IMR-90 (cell line): ENCODE measurements at regions not wholly inside any gene's neighbourhood (a gene's known extent, or its start where the extent isn't known, plus 50 kb on each side); places are given as distances from the start of the nearest gene placed in this dataset.
A peak's percentile ranks its signal among the peaks of the same experiment; 100 is the strongest.

Experiments used
- ATAC-seq: fragments of 200-7000 bp; cut with Tn5 transposase; 2 replicates; pipeline ENCODE4 v1.9.1; 2020; ENCODE audit warnings: low read depth, mild to moderate bottlenecking, moderate library complexity
- BruUV-seq: library from RNA; stranded (reverse); fragments of 400-500 nt; replicated peaks from 2 replicates; lab custom pipeline; 2021; lab: Mats Ljungman, UMichigan
- CTCF ChIA-PET: fragments of 300-600 bp; formaldehyde crosslinking; extraction: SDS; loops from one replicate; lab custom pipeline; 2021; ENCODE audit warnings: antibody characterized with exemption; lab: Yijun Ruan, JAX
- POLR2A ChIA-PET: fragments of 300-600 bp; sonication (Branson Sonifier 250); formaldehyde crosslinking; loops from one replicate; lab custom pipeline; 2022; ENCODE audit warnings: antibody characterized with exemption; ENCODE audit not compliant: unreplicated experiment; lab: Charles Lee
- DNase-seq: peaks from one replicate; pipeline ENCODE4 v3.0.0; 2013
- H2AFZ ChIP-seq: replicated peaks from 2 replicates; pipeline ENCODE3; 2013; ENCODE audit warnings: low read length, mild to moderate bottlenecking; ENCODE audit not compliant: poor library complexity
- H2AK5ac ChIP-seq: 2 replicates; pipeline ENCODE4 v1.6.1; 2013; ENCODE audit warnings: low read depth, low read length, inconsistent platforms
- H2AK9ac ChIP-seq: replicated peaks from 2 replicates; pipeline ENCODE3; 2013; ENCODE audit warnings: mild to moderate bottlenecking, low read depth, low read length, moderate library complexity; ENCODE audit not compliant: poor library complexity
- H2BK120ac ChIP-seq: 2 replicates; pipeline ENCODE4 v1.6.1; 2013; ENCODE audit warnings: low read depth, low read length, inconsistent platforms
- H2BK15ac ChIP-seq: 3 replicates; pipeline ENCODE4 v1.6.1; 2013; ENCODE audit warnings: low read depth, low read length, inconsistent platforms
- H2BK20ac ChIP-seq: 2 replicates; pipeline ENCODE4 v1.6.1; 2013; ENCODE audit warnings: low read depth, mild to moderate bottlenecking, inconsistent platforms, low read length, moderate library complexity
- H2BK5ac ChIP-seq: 2 replicates; pipeline ENCODE4 v1.6.1; 2013; ENCODE audit warnings: mild to moderate bottlenecking, low read depth, low read length, inconsistent platforms; ENCODE audit not compliant: poor library complexity, severe bottlenecking
- H3K14ac ChIP-seq: replicated peaks from 2 replicates; pipeline ENCODE4 v1.6.1; 2013; ENCODE audit warnings: low read depth, low read length, inconsistent platforms
- H3K18ac ChIP-seq: 2 replicates; pipeline ENCODE4 v1.6.1; 2013; ENCODE audit warnings: low read depth, low read length, control low read depth
- H3K23ac ChIP-seq: 2 replicates; pipeline ENCODE4 v1.6.1; 2013; ENCODE audit warnings: low read depth, low read length, inconsistent platforms
- H3K27ac ChIP-seq: 2 replicates; pipeline ENCODE4 v1.5.1; 2013; ENCODE audit warnings: mild to moderate bottlenecking, control low read depth, low read length; ENCODE audit not compliant: insufficient read depth
- H3K27me3 ChIP-seq: 2 replicates; pipeline ENCODE4 v1.6.1; 2013; ENCODE audit warnings: low read length; ENCODE audit not compliant: control insufficient read depth, insufficient read depth
- H3K36me3 ChIP-seq: 2 replicates; pipeline ENCODE4 v1.6.1; 2013; ENCODE audit warnings: low read length, mixed read lengths; ENCODE audit not compliant: control insufficient read depth, insufficient read depth
- H3K4ac ChIP-seq: 2 replicates; pipeline ENCODE4 v1.6.1; 2013; ENCODE audit warnings: low read depth, low read length, inconsistent platforms
- H3K4me1 ChIP-seq: 2 replicates; pipeline ENCODE4 v1.6.1; 2013; ENCODE audit warnings: low read length, mixed read lengths; ENCODE audit not compliant: control insufficient read depth, insufficient read depth
- H3K4me2 ChIP-seq: 2 replicates; pipeline ENCODE4 v1.6.1; 2013; ENCODE audit warnings: low read depth, mild to moderate bottlenecking, control low read depth, low read length, moderate library complexity
- H3K4me3 ChIP-seq: 2 replicates; pipeline ENCODE4 v1.5.1; 2013; ENCODE audit warnings: low read depth, mild to moderate bottlenecking, control low read depth, low read length, moderate library complexity; ENCODE audit not compliant: insufficient read depth
- H3K56ac ChIP-seq: 2 replicates; pipeline ENCODE4 v1.6.1; 2013; ENCODE audit warnings: low read length, inconsistent platforms; ENCODE audit not compliant: insufficient read depth; ENCODE audit errors: extremely low read depth
- H3K79me1 ChIP-seq, 2 experiments: 2 replicates each; pipeline ENCODE4 v1.6.1; 2013; ENCODE audit warnings: low read length in 2 of 2, inconsistent platforms in 1 of 2, low read depth in 1 of 2
- H3K9ac ChIP-seq: 2 replicates; pipeline ENCODE4 v1.6.1; 2013; ENCODE audit warnings: low read depth, low read length, control low read depth
- H3K9me1 ChIP-seq: 2 replicates; pipeline ENCODE4 v1.6.1; 2013; ENCODE audit warnings: low read length, inconsistent platforms; ENCODE audit not compliant: insufficient read depth
- H3K9me3 ChIP-seq: 2 replicates; pipeline ENCODE4 v1.6.1; 2013; ENCODE audit warnings: low read length; ENCODE audit not compliant: control insufficient read depth, insufficient read depth
- H4K20me1 ChIP-seq: 2 replicates; pipeline ENCODE4 v1.6.1; 2013; ENCODE audit warnings: low read length, inconsistent platforms; ENCODE audit not compliant: insufficient read depth
- H4K5ac ChIP-seq: 2 replicates; pipeline ENCODE4 v1.6.1; 2013; ENCODE audit warnings: mild to moderate bottlenecking, low read depth, low read length, control low read depth
- H4K8ac ChIP-seq, 2 experiments: 2 replicates each; pipeline ENCODE4 v1.6.1; 2013; ENCODE audit warnings: low read depth in 2 of 2, low read length in 2 of 2, control low read depth in 1 of 2, inconsistent platforms in 1 of 2
- H4K91ac ChIP-seq: 2 replicates; pipeline ENCODE4 v1.6.1; 2013; ENCODE audit warnings: low read depth, low read length, inconsistent platforms; ENCODE audit not compliant: insufficient read depth
- CEBPB ChIP-seq: IDR thresholded peaks from 2 replicates; pipeline ENCODE4 v1.6.1; 2012; ENCODE audit warnings: low read depth, low read length, improper control_type of control experiment
- CHD1 ChIP-seq: IDR thresholded peaks from 2 replicates; pipeline ENCODE4 v1.6.1; 2012; ENCODE audit warnings: low read depth, low read length, improper control_type of control experiment
- FOS ChIP-seq: fragments of 150-350 bp; IDR thresholded peaks from 2 replicates; pipeline ENCODE4 v1.6.1; 2016; ENCODE audit warnings: low read depth, low read length
- MAFK ChIP-seq: IDR thresholded peaks from 2 replicates; pipeline ENCODE4 v1.6.1; 2012; ENCODE audit warnings: low read depth, low read length, improper control_type of control experiment
- MAZ ChIP-seq: IDR thresholded peaks from 2 replicates; pipeline ENCODE4 v1.6.1; 2012; ENCODE audit warnings: low read depth, mild to moderate bottlenecking, low read length, improper control_type of control experiment, moderate library complexity, borderline replicate concordance
- NFE2L2 ChIP-seq: fragments of 150-350 bp; IDR thresholded peaks from 2 replicates; pipeline ENCODE4 v1.6.1; 2016; ENCODE audit warnings: low read depth, mild to moderate bottlenecking, low read length
- POLR2A ChIP-seq: IDR thresholded peaks from 2 replicates; pipeline ENCODE4 v1.6.1; 2012; ENCODE audit warnings: mild to moderate bottlenecking, low read depth, low read length
- SMC3 ChIP-seq: fragments of 150-350 bp; IDR thresholded peaks from 2 replicates; pipeline ENCODE4 v1.6.1; 2016; ENCODE audit warnings: low read depth, mild to moderate bottlenecking, antibody characterized with exemption, low read length, moderate library complexity
- WGBS, 2 experiments: methylation state at CpG; one replicate each; pipeline versions ENCODE4 v1.1.5 to v1.1.7; 2013; ENCODE audit warnings: missing lambda C conversion rate in 2 of 2; ENCODE audit not compliant: insufficient read length in 1 of 2; ENCODE audit errors: extremely low coverage in 2 of 2; 5-methylcytosine and 5-hydroxymethylcytosine counted together
- dilution Hi-C: fragments of 300-500 bp; cut with HindIII; formaldehyde crosslinking; loops from one replicate; pipeline ENCODE4 v1.14.3; 2018; ENCODE audit warnings: low sequenced_read_pairs; ENCODE audit not compliant: unreplicated experiment
- in situ Hi-C: fragments of 300-500 bp; cut with MboI; formaldehyde crosslinking; loops from 3 replicates; pipeline ENCODE4 v1.14.3; 2019; ENCODE audit warnings: low sequenced_read_pairs, inconsistent platforms, mixed read lengths
- intact Hi-C: fragments of 100-400 bp; cut with micrococcal nuclease; formaldehyde crosslinking; loops from 2 replicates; pipeline ENCODE4 v1.10.0; 2022
- TF ChIP-seq, protein P1 (sequence below): fragments of 150-350 bp; IDR thresholded peaks from 2 replicates; pipeline ENCODE4 v1.6.1; 2017; ENCODE audit warnings: mild to moderate bottlenecking, antibody characterized with exemption, low read length, low read depth

- Histone ChIP-seq H3K4me3 (no peak overlapping the region), H2AK5ac (peak overlapping the region; percentile 99), H3K9me1 (peaks cover 8% of the 10 kb centered on the region; the same call in 1 of the 2 replicates), H4K5ac (peak overlapping the region; percentile 95), H2BK120ac (peak overlapping the region; percentile 100), H3K14ac (peak overlapping the region; percentile 98), H3K4me2 (no peak overlapping the region), H3K9ac (no peak overlapping the region), H3K79me1 (0 out of 4 replicates have a peak, but pooled peaks cover 0 to 3% of the 10 kb centered on the region in 2 experiments), H3K56ac (peak overlapping the region; percentile 100), H2AK9ac (no peak overlapping the region), H3K36me3 (no peaks in the 10 kb centered on the region), H3K4ac (peak overlapping the region; percentile 99), H2AFZ (no peak overlapping the region), H3K23ac (peak overlapping the region; percentile 99), H3K18ac (peak overlapping the region; percentile 96), H3K27me3 (no peaks in the 10 kb centered on the region), H2BK20ac (peak overlapping the region; percentile 100), H3K27ac (peak overlapping the region; percentile 99), H2BK15ac (peak overlapping the region; percentile 93), H3K9me3 (no peaks in the 10 kb centered on the region), H4K91ac (peak overlapping the region; percentile 99), H4K8ac (peak overlapping the region; percentile 94 to 97), H2BK5ac (peak overlapping the region; percentile 100), H3K4me1 (peaks cover 24% of the 10 kb centered on the region), H4K20me1 (no peaks in the 10 kb centered on the region)
- dilution Hi-C loops (no loop called here), intact Hi-C loops (loop anchor here (5.0 kb wide), 1 partner anchor 478 kb away; the partner anchor contains the start of gene PAPPA), in situ Hi-C loops (no loop called here)
- no peak for DNase-seq
- ATAC-seq: no peak
- TF ChIP-seq CHD1: no peak
- no peak for TF ChIP-seq MAFK
- no peak for TF ChIP-seq MAZ
- TF ChIP-seq FOS: no peak
- no peak for TF ChIP-seq SMC3
- no peak for TF ChIP-seq NFE2L2
- TF ChIP-seq, protein P1, sequence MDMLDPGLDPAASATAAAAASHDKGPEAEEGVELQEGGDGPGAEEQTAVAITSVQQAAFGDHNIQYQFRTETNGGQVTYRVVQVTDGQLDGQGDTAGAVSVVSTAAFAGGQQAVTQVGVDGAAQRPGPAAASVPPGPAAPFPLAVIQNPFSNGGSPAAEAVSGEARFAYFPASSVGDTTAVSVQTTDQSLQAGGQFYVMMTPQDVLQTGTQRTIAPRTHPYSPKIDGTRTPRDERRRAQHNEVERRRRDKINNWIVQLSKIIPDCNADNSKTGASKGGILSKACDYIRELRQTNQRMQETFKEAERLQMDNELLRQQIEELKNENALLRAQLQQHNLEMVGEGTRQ: no peak
- no peak for TF ChIP-seq POLR2A
- TF ChIP-seq CEBPB: no peak
- ChIA-PET POLR2A (no interaction called here), CTCF (no interaction called here)
- no TSS peak for BruUV-seq
- 56% methylated on average over 1 of the region's 1 CpG; no CpG with 5 or more reads in 1 of the 2 experiments for WGBS, 2 experiments
Observed at GRCh38 chr9:115674091-115674490, 479.5 kb upstream of the PAPPA start.
